ENCODE measurements at regions not wholly inside any gene's neighbourhood (a gene's known extent, or its start where the extent isn't known, plus 50 kb on each side); places are given as distances from the start of the nearest gene placed in this dataset.

GRCh38 chr3:160060409-160061027 lies 71.9 kb downstream of the IL12A start:
- no peak for DNase-seq (ENCODE audit: low spot score)
- no peak overlapping the region for H3K9ac ChIP-seq (ENCODE audit: low read depth in 1 of 2, low read length in 2 of 2)
- WGBS = 92% methylated on average over 32 of the region's 32 CpGs
- H3K36me3 ChIP-seq (ENCODE audit: control insufficient read depth in 4 of 4, insufficient read depth in 3 of 4, low read depth in 1 of 4, low read length in 3 of 4) = no peaks in the 10 kb centered on the region
- no peaks in the 10 kb centered on the region for H3K27me3 ChIP-seq (ENCODE audit: control insufficient read depth in 4 of 4, insufficient read depth in 4 of 4, low read length in 3 of 4)
- H3K27ac ChIP-seq (ENCODE audit: low read depth in 1 of 2, low read length in 2 of 2) = no peak overlapping the region
- H3K9me3 ChIP-seq (ENCODE audit: control insufficient read depth in 4 of 4, low read length in 3 of 4) = no peaks in the 10 kb centered on the region
- H3K4me1 ChIP-seq (ENCODE audit: control insufficient read depth in 4 of 4, insufficient read depth in 4 of 4, low read length in 3 of 4) = no peaks in the 10 kb centered on the region
- no peak overlapping the region for H3K4me3 ChIP-seq (ENCODE audit: low read depth in 1 of 3, low read length in 3 of 3)
- TF ChIP-seq REST (IDR thresholded peaks at IDR 0.05) = no peak
- no peak for TF ChIP-seq EGR1 (IDR thresholded peaks at IDR 0.05; ENCODE audit: low read depth in 2 of 2)
- no peak for TF ChIP-seq ATF3 (IDR thresholded peaks at IDR 0.05)
- TF ChIP-seq RAD21 (IDR thresholded peaks at IDR 0.05) = no peak
- no peak for TF ChIP-seq HNF4A (conservative IDR thresholded peaks at IDR 0.05)

- no peak overlapping the region for H3K27ac ChIP-seq (ENCODE audit: low read depth in 1 of 2, low read length in 2 of 2)
- no peaks in the 10 kb centered on the region for H3K36me3 ChIP-seq (ENCODE audit: control insufficient read depth in 4 of 4, insufficient read depth in 3 of 4, low read depth in 1 of 4, low read length in 3 of 4)
- no peaks in the 10 kb centered on the region for H3K27me3 ChIP-seq (ENCODE audit: control insufficient read depth in 4 of 4, insufficient read depth in 4 of 4, low read length in 3 of 4)
- TF ChIP-seq FOXA1 (IDR thresholded peaks at IDR 0.05) (no peak), ZBTB33 (IDR thresholded peaks at IDR 0.05) (no peak), ATF3 (IDR thresholded peaks at IDR 0.05) (no peak), RAD21 (IDR thresholded peaks at IDR 0.05) (no peak), YY1 (IDR thresholded peaks at IDR 0.05) (no peak), FOXA2 (IDR thresholded peaks at IDR 0.05) (no peak), HNF4A (conservative IDR thresholded peaks at IDR 0.05) (no peak), EGR1 (IDR thresholded peaks at IDR 0.05; ENCODE audit: low read depth in 2 of 2) (no peak), NR2F2 (IDR thresholded peaks at IDR 0.05) (no peak), JUND (IDR thresholded peaks at IDR 0.05) (no peak)
- 88% methylated on average over 12 of the region's 12 CpGs for WGBS
- no peak overlapping the region for H3K4me3 ChIP-seq (ENCODE audit: low read depth in 1 of 3, low read length in 3 of 3)
- no peak for DNase-seq (ENCODE audit: low spot score)
- H3K9ac ChIP-seq (ENCODE audit: low read depth in 1 of 2, low read length in 2 of 2) = no peak overlapping the region
- H3K4me1 ChIP-seq (ENCODE audit: control insufficient read depth in 4 of 4, insufficient read depth in 4 of 4, low read length in 3 of 4) = no peaks in the 10 kb centered on the region
- H3K9me3 ChIP-seq (ENCODE audit: control insufficient read depth in 4 of 4, low read length in 3 of 4) = no peaks in the 10 kb centered on the region
Measured at GRCh38 chr3:160061525-160061924, 72.9 kb downstream of the IL12A start.

GRCh38 chr3:160065282-160065681 lies 76.6 kb downstream of the IL12A start:
- 87% methylated on average over 4 of the region's 4 CpGs for WGBS
- H3K9me3 ChIP-seq (ENCODE audit: control insufficient read depth in 4 of 4, low read length in 3 of 4) = no peaks in the 10 kb centered on the region
- H3K27me3 ChIP-seq (ENCODE audit: control insufficient read depth in 4 of 4, insufficient read depth in 4 of 4, low read length in 3 of 4) = no peaks in the 10 kb centered on the region
- no peak for TF ChIP-seq FOXA1 (IDR thresholded peaks at IDR 0.05)
- no peak for TF ChIP-seq RXRA (IDR thresholded peaks at IDR 0.05)
- TF ChIP-seq TAF1 (conservative IDR thresholded peaks at IDR 0.05) = no peak
- TF ChIP-seq FOXA2 (IDR thresholded peaks at IDR 0.05) = no peak
- TF ChIP-seq REST (IDR thresholded peaks at IDR 0.05) = no peak
- TF ChIP-seq CTCF (IDR thresholded peaks at IDR 0.05; ENCODE audit: low read depth, low read length, missing input control) = no peak
- no peak for TF ChIP-seq ATF3 (IDR thresholded peaks at IDR 0.05)
- no peak for TF ChIP-seq JUND (IDR thresholded peaks at IDR 0.05)

More at GRCh38 chr3:160065282-160065681, 76.6 kb downstream of the IL12A start:
- H3K9ac ChIP-seq (ENCODE audit: low read depth in 1 of 2, low read length in 2 of 2) = no peak overlapping the region
- no peaks in the 10 kb centered on the region for H3K4me1 ChIP-seq (ENCODE audit: control insufficient read depth in 4 of 4, insufficient read depth in 4 of 4, low read length in 3 of 4)
- H3K36me3 ChIP-seq (ENCODE audit: control insufficient read depth in 4 of 4, insufficient read depth in 3 of 4, low read depth in 1 of 4, low read length in 3 of 4) = no peaks in the 10 kb centered on the region
- H3K4me3 ChIP-seq (ENCODE audit: low read depth in 1 of 3, low read length in 3 of 3) = no peak overlapping the region
- no peak overlapping the region for H3K27ac ChIP-seq (ENCODE audit: low read depth in 1 of 2, low read length in 2 of 2)
- DNase-seq (ENCODE audit: low spot score) = no peak

Measured in liver (tissue), 8 donors.